Panc1 (cell line): ENCODE measurements at regions not wholly inside any gene's neighbourhood (a gene's known extent, or its start where the extent isn't known, plus 50 kb on each side); places are given as distances from the start of the nearest gene placed in this dataset.

Experiments used
- ATAC-seq: fragments of 200-7000 bp; cut with Tn5 transposase; 2 replicates; pipeline ENCODE4 v1.9.1; 2020; ENCODE audit warnings: mild to moderate bottlenecking, moderate library complexity
- BruUV-seq: library from RNA; stranded (reverse); fragments of 400-500 nt; replicated peaks from 2 replicates; lab custom pipeline; 2021; lab: Mats Ljungman, UMichigan
- CTCF ChIA-PET: fragments of 300-600 bp; sonication (Branson Sonifier 250); formaldehyde crosslinking; loops from one replicate; lab custom pipeline; 2022; ENCODE audit warnings: antibody characterized with exemption; lab: Charles Lee
- POLR2A ChIA-PET: fragments of 300-600 bp; sonication (Branson Sonifier 250); formaldehyde crosslinking; loops from one replicate; lab custom pipeline; 2022; ENCODE audit warnings: antibody characterized with exemption; lab: Charles Lee
- DNase-seq: peaks from one replicate; pipeline ENCODE4 v3.0.0-alpha.2; 2010; ENCODE audit warnings: low read depth, low spot score
- H3K27ac ChIP-seq: 2 replicates; pipeline ENCODE4 v1.5.1; 2011; ENCODE audit warnings: mild to moderate bottlenecking, low read length, inconsistent platforms
- H3K27me3 ChIP-seq: fragments of 200-500 bp; sonication (Bioruptor generic); 2 replicates; pipeline ENCODE4 v1.6.0; 2014; ENCODE audit warnings: low read length, inconsistent platforms; ENCODE audit not compliant: control insufficient read depth, insufficient read depth
- H3K36me3 ChIP-seq: fragments of 200-500 bp; sonication (Bioruptor generic); 2 replicates; pipeline ENCODE4 v1.5.1; 2014; ENCODE audit warnings: inconsistent platforms, mild to moderate bottlenecking, low read length, moderate library complexity; ENCODE audit not compliant: control insufficient read depth, insufficient read depth
- H3K4me1 ChIP-seq: 2 replicates; pipeline ENCODE4 v1.5.1; 2011; ENCODE audit warnings: inconsistent platforms, mild to moderate bottlenecking, low read length, moderate library complexity; ENCODE audit not compliant: control insufficient read depth, insufficient read depth
- H3K4me3 ChIP-seq, 2 experiments: 2 replicates each; pipeline ENCODE4 v1.5.1; 2011 to 2012; ENCODE audit warnings: low read depth in 2 of 2, low read length in 2 of 2, mild to moderate bottlenecking in 2 of 2, inconsistent platforms in 1 of 2, moderate library complexity in 1 of 2
- H3K9me3 ChIP-seq: fragments of 200-500 bp; sonication (Bioruptor generic); 2 replicates; pipeline ENCODE4 v1.5.1; 2014; ENCODE audit warnings: low read depth, mild to moderate bottlenecking, inconsistent platforms, low read length, moderate library complexity; ENCODE audit not compliant: control insufficient read depth, insufficient read depth
- CTCF ChIP-seq: fragments of 450-650 bp; IDR thresholded peaks from 2 replicates; pipeline ENCODE4 v1.5.1; 2017; ENCODE audit warnings: mild to moderate bottlenecking
- POLR2AphosphoS5 ChIP-seq: IDR thresholded peaks from 2 replicates; pipeline ENCODE4 v1.6.1; 2012; ENCODE audit warnings: mild to moderate bottlenecking, low read depth, low read length, moderate library complexity
- SIN3A ChIP-seq: IDR thresholded peaks from 2 replicates; pipeline ENCODE4 v1.6.1; 2012; ENCODE audit warnings: low read depth, mild to moderate bottlenecking, low read length, moderate library complexity, borderline replicate concordance; ENCODE audit not compliant: insufficient read depth
- TCF7L2 ChIP-seq: IDR thresholded peaks from 2 replicates; pipeline ENCODE4 v1.6.1; 2011; ENCODE audit warnings: mild to moderate bottlenecking, low read depth, low read length, inconsistent platforms
- in situ Hi-C: cut with HindIII; loops from 2 replicates; pipeline ENCODE4 v1.10.0; 2016; ENCODE audit warnings: low sequenced_read_pairs, low pct_unique_long_range_greater_than_20kb
- intact Hi-C: fragments of 100-400 bp; cut with micrococcal nuclease; formaldehyde crosslinking; loops from one replicate; pipeline ENCODE4 v1.10.0; 2022; ENCODE audit not compliant: unreplicated experiment
- TF ChIP-seq, protein P1 (sequence below), 2 experiments: IDR thresholded peaks; 2 replicates each; pipeline ENCODE4 v1.6.1; 2011 to 2012; ENCODE audit warnings: low read depth in 2 of 2, control low read depth in 1 of 2, low read length in 1 of 2, mild to moderate bottlenecking in 1 of 2, moderate library complexity in 1 of 2; ENCODE audit not compliant: insufficient read depth in 1 of 2

DNA sequence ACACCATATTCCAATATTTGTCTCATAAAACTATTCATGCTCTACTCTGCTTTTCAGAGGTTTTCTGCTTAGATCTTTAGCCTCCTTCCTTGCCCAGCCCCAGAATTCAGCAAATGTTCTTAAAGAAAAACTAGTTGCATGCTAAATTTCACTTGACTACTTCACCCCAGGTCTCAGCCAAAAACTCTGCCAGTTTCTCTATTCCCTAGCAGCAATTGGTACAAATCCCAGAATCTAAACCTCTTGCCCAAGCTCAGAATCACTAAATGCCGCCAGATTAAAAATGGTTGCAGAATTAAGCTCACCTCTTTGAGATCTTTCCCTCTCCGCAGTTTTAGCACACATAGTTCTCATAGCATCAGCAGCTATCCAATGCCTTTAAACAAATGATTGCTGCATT, 331.2 kb upstream of the SMARCA2 start:
- BruUV-seq, result no TSS peak
- POLR2A ChIA-PET, result no interaction called here
- CTCF ChIA-PET, result no interaction called here
- Histone ChIP-seq H3K27me3 (no peaks in the 10 kb centered on the region), H3K36me3 (no peaks in the 10 kb centered on the region), H3K4me3 (no peak overlapping the region), H3K27ac (no peak overlapping the region), H3K9me3 (no peaks in the 10 kb centered on the region), H3K4me1 (no peaks in the 10 kb centered on the region)
- DNase-seq, result no peak
- intact Hi-C loops, result no loop called here
- ATAC-seq, result no peak
- in situ Hi-C loops, result no loop called here
- TF ChIP-seq POLR2AphosphoS5, result no peak
- TF ChIP-seq SIN3A, result no peak
- TF ChIP-seq, protein P1, sequence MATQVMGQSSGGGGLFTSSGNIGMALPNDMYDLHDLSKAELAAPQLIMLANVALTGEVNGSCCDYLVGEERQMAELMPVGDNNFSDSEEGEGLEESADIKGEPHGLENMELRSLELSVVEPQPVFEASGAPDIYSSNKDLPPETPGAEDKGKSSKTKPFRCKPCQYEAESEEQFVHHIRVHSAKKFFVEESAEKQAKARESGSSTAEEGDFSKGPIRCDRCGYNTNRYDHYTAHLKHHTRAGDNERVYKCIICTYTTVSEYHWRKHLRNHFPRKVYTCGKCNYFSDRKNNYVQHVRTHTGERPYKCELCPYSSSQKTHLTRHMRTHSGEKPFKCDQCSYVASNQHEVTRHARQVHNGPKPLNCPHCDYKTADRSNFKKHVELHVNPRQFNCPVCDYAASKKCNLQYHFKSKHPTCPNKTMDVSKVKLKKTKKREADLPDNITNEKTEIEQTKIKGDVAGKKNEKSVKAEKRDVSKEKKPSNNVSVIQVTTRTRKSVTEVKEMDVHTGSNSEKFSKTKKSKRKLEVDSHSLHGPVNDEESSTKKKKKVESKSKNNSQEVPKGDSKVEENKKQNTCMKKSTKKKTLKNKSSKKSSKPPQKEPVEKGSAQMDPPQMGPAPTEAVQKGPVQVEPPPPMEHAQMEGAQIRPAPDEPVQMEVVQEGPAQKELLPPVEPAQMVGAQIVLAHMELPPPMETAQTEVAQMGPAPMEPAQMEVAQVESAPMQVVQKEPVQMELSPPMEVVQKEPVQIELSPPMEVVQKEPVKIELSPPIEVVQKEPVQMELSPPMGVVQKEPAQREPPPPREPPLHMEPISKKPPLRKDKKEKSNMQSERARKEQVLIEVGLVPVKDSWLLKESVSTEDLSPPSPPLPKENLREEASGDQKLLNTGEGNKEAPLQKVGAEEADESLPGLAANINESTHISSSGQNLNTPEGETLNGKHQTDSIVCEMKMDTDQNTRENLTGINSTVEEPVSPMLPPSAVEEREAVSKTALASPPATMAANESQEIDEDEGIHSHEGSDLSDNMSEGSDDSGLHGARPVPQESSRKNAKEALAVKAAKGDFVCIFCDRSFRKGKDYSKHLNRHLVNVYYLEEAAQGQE (IDR thresholded peaks at IDR 0.05; ENCODE audit: insufficient read depth in 1 of 2, low read depth in 2 of 2, low read length in 1 of 2), result no peak
- no peak for TF ChIP-seq TCF7L2

DNA sequence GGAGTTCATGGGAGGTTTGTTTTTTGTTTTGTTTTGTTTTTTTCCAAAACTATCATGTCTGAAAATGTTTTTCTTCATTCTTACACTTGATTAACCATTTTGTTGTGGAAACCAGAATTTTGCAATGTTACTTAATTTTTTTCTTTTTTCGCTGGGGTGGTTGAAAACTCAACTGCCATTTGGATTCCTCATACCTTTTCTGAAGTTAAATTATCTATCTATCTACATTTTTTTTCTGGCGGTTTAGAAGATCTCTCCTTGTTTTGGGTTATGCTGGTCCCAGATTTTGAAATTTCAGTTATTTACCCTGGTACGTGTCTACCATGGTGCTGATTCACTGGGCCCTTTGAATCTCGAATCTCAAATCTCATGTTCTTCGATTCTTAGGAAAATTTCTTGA, 316.2 kb upstream of the SMARCA2 start:
- no TSS peak for BruUV-seq
- ATAC-seq (no peak), DNase-seq (no peak)
- Histone ChIP-seq H3K4me3 (no peak overlapping the region), H3K4me1 (no peaks in the 10 kb centered on the region), H3K9me3 (no peaks in the 10 kb centered on the region), H3K27ac (no peak overlapping the region), H3K36me3 (no peaks in the 10 kb centered on the region), H3K27me3 (no peaks in the 10 kb centered on the region)
- no peak for TF ChIP-seq SIN3A
- TF ChIP-seq TCF7L2, result no peak
- TF ChIP-seq POLR2AphosphoS5, result no peak
- TF ChIP-seq CTCF, result no peak
- TF ChIP-seq, protein P1 (IDR thresholded peaks at IDR 0.05; ENCODE audit: insufficient read depth in 1 of 2, low read depth in 2 of 2, low read length in 1 of 2), result no peak
- in situ Hi-C loops (no loop called here), intact Hi-C loops (no loop called here)
- ChIA-PET CTCF (no interaction called here), POLR2A (no interaction called here)
